HepG2 (cell line): ENCODE measurements at regions not wholly inside any gene's neighbourhood (a gene's known extent, or its start where the extent isn't known, plus 50 kb on each side); places are given as distances from the start of the nearest gene placed in this dataset.
A peak's percentile ranks its signal among the peaks of the same experiment; 100 is the strongest.
"Not testable (repeated sequence)": the region's sequence is repeated elsewhere in the genome, so short reads cannot be mapped to it uniquely, and the experiment has no call there.

Experiments used
- ATAC-seq: fragments of 200-7000 bp; cut with Tn5 transposase; 3 replicates; pipeline ENCODE4 v1.9.1; 2020; ENCODE audit warnings: mild to moderate bottlenecking, moderate library complexity
- BruUV-seq: library from RNA; stranded (reverse); fragments of 400-500 nt; replicated peaks from 2 replicates; lab custom pipeline; 2021; lab: Mats Ljungman, UMichigan
- CTCF ChIA-PET: fragments of 300-600 bp; formaldehyde crosslinking; extraction: SDS; loops from one replicate; lab custom pipeline; 2021; ENCODE audit warnings: low total read pairs, inconsistent platforms, low intra/inter-chr PET ratio; lab: Yijun Ruan, JAX
- POLR2A ChIA-PET: fragments of 350-600 bp; sonication (Branson Sonifier 250); formaldehyde crosslinking; loops from one replicate; lab custom pipeline; 2020; ENCODE audit warnings: antibody characterized with exemption, inconsistent platforms; lab: Yijun Ruan, JAX
- DNase-seq: peaks from one replicate; pipeline ENCODE4 v3.0.0-alpha.2; 2015; ENCODE audit warnings: low spot score
- FAIRE-seq: peaks from 3 replicates; lab custom pipeline; 2011; peaks lifted over from hg19 to GRCh38; lab: Jason Lieb, UNC
- H2AFZ ChIP-seq: one replicate; pipeline ENCODE4 v1.6.1; 2011; ENCODE audit warnings: low read length, inconsistent platforms
- H3K27ac ChIP-seq: fragments of 300-600 bp; 3 replicates; pipeline ENCODE4 v1.8.0; 2011; ENCODE audit warnings: mixed run types, mild to moderate bottlenecking, mixed read lengths, low read length, inconsistent platforms; ENCODE audit not compliant: insufficient read depth; ENCODE audit errors: extremely low read length
- H3K27me3 ChIP-seq, 2 experiments: fragments of 200-600 bp in 1 of 2; 2 replicates in 1 of 2; 3 replicates in 1 of 2; pipeline versions ENCODE4 v1.6.0 to v1.8.0; 2011; ENCODE audit warnings: low read length in 2 of 2, mild to moderate bottlenecking in 2 of 2, moderate library complexity in 2 of 2, inconsistent platforms in 1 of 2; ENCODE audit not compliant: insufficient read depth in 2 of 2, control insufficient read depth in 1 of 2
- H3K36me3 ChIP-seq, 2 experiments: fragments of 200-600 bp in 1 of 2; replicated peaks in 1 of 2; 2 replicates in 1 of 2; 3 replicates in 1 of 2; pipeline versions ENCODE4 v1.5.1 to v1.8.0; 2011; ENCODE audit warnings: low read length in 2 of 2, inconsistent platforms in 1 of 2; ENCODE audit not compliant: insufficient read depth in 2 of 2, control insufficient read depth in 1 of 2
- H3K4me1 ChIP-seq: 2 replicates; pipeline ENCODE4 v1.5.1; 2012; ENCODE audit warnings: low read length, inconsistent platforms; ENCODE audit not compliant: insufficient read depth
- H3K4me2 ChIP-seq: 2 replicates; pipeline ENCODE4 v1.6.0; 2011; ENCODE audit warnings: low read depth, low read length, inconsistent platforms
- H3K4me3 ChIP-seq, 3 experiments: fragments of 200-600 bp in 1 of 3; sonication (generic), shearing (Covaris generic) in 1 of 3; replicated peaks in 1 of 3; 2 replicates each; pipeline ENCODE4 v1.5.1; 2011 to 2016; ENCODE audit warnings: low read length in 3 of 3, inconsistent platforms in 2 of 3, low read depth in 2 of 3, mild to moderate bottlenecking in 2 of 3, control low read depth in 1 of 3, mixed read lengths in 1 of 3; ENCODE audit not compliant: insufficient read depth in 1 of 3
- H3K79me2 ChIP-seq: one replicate; pipeline ENCODE4 v1.6.1; 2011; ENCODE audit warnings: low read length, inconsistent platforms; ENCODE audit not compliant: insufficient read depth
- H3K9ac ChIP-seq: 2 replicates; pipeline ENCODE4 v1.6.0; 2011; ENCODE audit warnings: mild to moderate bottlenecking, low read depth, low read length, inconsistent platforms; ENCODE audit not compliant: insufficient read depth
- H3K9me3 ChIP-seq: 2 replicates; pipeline ENCODE4 v1.5.1; 2012; ENCODE audit warnings: mild to moderate bottlenecking, low read length
- H4K20me1 ChIP-seq: 2 replicates; pipeline ENCODE4 v1.6.0; 2011; ENCODE audit warnings: inconsistent platforms, mild to moderate bottlenecking, low read length, moderate library complexity; ENCODE audit not compliant: insufficient read depth
- CEBPB ChIP-seq: IDR thresholded peaks from 2 replicates; pipeline ENCODE4 v1.6.1; 2011; ENCODE audit warnings: low read depth, low read length, improper control_type of control experiment, borderline replicate concordance
- CEBPG ChIP-seq: IDR thresholded peaks from 2 replicates; pipeline ENCODE4 v1.6.1; 2016
- HNF4A ChIP-seq: sonication (generic); formaldehyde crosslinking; IDR thresholded peaks from 2 replicates; pipeline ENCODE4 v1.4.0; 2020; ENCODE audit warnings: missing genetic modification reagents
- HNF4G ChIP-seq, 2 experiments: sonication (generic) in 1 of 2; formaldehyde crosslinking in 1 of 2; IDR thresholded peaks; 2 replicates each; pipeline versions ENCODE4 v1.4.0 to v1.6.1; 2011 to 2020; ENCODE audit warnings: borderline replicate concordance in 2 of 2, low read depth in 2 of 2, mild to moderate bottlenecking in 2 of 2, low read length in 1 of 2, missing genetic modification reagents in 1 of 2, moderate library complexity in 1 of 2
- HOXA3 ChIP-seq: sonication (generic); formaldehyde crosslinking; IDR thresholded peaks from 2 replicates; pipeline ENCODE4 v1.5.0; 2020; ENCODE audit warnings: missing genetic modification reagents
- PAXIP1 ChIP-seq: sonication (generic); formaldehyde crosslinking; conservative IDR thresholded peaks from 2 replicates; pipeline ENCODE4 v1.4.0; 2020; ENCODE audit warnings: mild to moderate bottlenecking, missing genetic modification reagents, moderate library complexity
- YY1 ChIP-seq: IDR thresholded peaks from 2 replicates; pipeline ENCODE4 v1.6.1; 2011; ENCODE audit warnings: low read length, low read depth, moderate library complexity, mild to moderate bottlenecking; ENCODE audit not compliant: insufficient read depth, insufficient replicate concordance
- ZBTB14 ChIP-seq: sonication (generic); formaldehyde crosslinking; IDR thresholded peaks from 2 replicates; pipeline ENCODE4 v1.4.0; 2020; ENCODE audit warnings: missing genetic modification reagents
- ZBTB7B ChIP-seq: sonication (generic); formaldehyde crosslinking; IDR thresholded peaks from 2 replicates; pipeline ENCODE4 v1.4.0; 2020; ENCODE audit warnings: missing genetic modification reagents
- ZFX ChIP-seq: sonication (generic); formaldehyde crosslinking; IDR thresholded peaks from 2 replicates; pipeline ENCODE4 v1.4.0; 2020; ENCODE audit warnings: mild to moderate bottlenecking, low read depth, missing genetic modification reagents, moderate library complexity
- WGBS: methylation state at CpG from one replicate; pipeline ENCODE4 v1.1.6; 2017; ENCODE audit warnings: low lambda C conversion rate; 5-methylcytosine and 5-hydroxymethylcytosine counted together
- in situ Hi-C: cut with HindIII; loops from 2 replicates; pipeline ENCODE4 v1.10.0; 2017; ENCODE audit warnings: low pct_unique_long_range_greater_than_20kb; ENCODE audit not compliant: extremely low pct_ligation_motif_present
- intact Hi-C: fragments of 100-400 bp; cut with micrococcal nuclease; formaldehyde crosslinking; loops from one replicate; pipeline ENCODE4 v1.10.0; 2022; ENCODE audit not compliant: unreplicated experiment
- TF ChIP-seq, protein P1 (sequence below): sonication (generic); formaldehyde crosslinking; IDR thresholded peaks from 2 replicates; pipeline ENCODE4 v1.4.0; 2020; ENCODE audit warnings: mild to moderate bottlenecking, low read depth, missing genetic modification reagents

- BruUV-seq = no TSS peak
- FAIRE-seq (no peak), ATAC-seq (peak; percentile 15; the same call in 2 of the 3 replicates), DNase-seq (no peak)
- peaks cover 30% of the 10 kb centered on the region for H3K4me1 ChIP-seq
- no peak overlapping the region for H2AFZ ChIP-seq
- CTCF ChIA-PET = interaction anchor here (1.5 kb wide), 1 partner anchor 557 kb away, joined by 20 read pairs; no protein-coding TSS in a partner anchor
- H3K9ac ChIP-seq = no peak overlapping the region
- no peaks in the 10 kb centered on the region for H4K20me1 ChIP-seq
- peak overlapping the region; percentile 5; the same call in 1 of the 2 replicates for H3K4me2 ChIP-seq
- TF ChIP-seq CEBPB = peak; percentile 78
- peak; percentile 45 for TF ChIP-seq YY1
- 0 out of 2 replicates have a peak, but pooled peaks have one; percentile 24 for TF ChIP-seq ZFX
- peak; percentile 47; the same call in 1 of the 2 replicates for TF ChIP-seq HOXA3 (CRISPR knock-in tag)
- peak; percentile 70 for TF ChIP-seq HNF4G (IDR thresholded peaks at IDR 0.05; ENCODE audit: borderline replicate concordance, low read depth, low read length)
- TF ChIP-seq HNF4G (CRISPR knock-in tag; IDR thresholded peaks at IDR 0.05; ENCODE audit: borderline replicate concordance, low read depth) = no peak
- peak; percentile 50; the same call in 1 of the 2 replicates for TF ChIP-seq HNF4A (CRISPR knock-in tag)
- peak; percentile 82 for TF ChIP-seq CEBPG
- TF ChIP-seq, protein P1, sequence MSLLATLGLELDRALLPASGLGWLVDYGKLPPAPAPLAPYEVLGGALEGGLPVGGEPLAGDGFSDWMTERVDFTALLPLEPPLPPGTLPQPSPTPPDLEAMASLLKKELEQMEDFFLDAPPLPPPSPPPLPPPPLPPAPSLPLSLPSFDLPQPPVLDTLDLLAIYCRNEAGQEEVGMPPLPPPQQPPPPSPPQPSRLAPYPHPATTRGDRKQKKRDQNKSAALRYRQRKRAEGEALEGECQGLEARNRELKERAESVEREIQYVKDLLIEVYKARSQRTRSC = no peak
- no peak for TF ChIP-seq ZBTB14 (CRISPR knock-in tag)
- TF ChIP-seq PAXIP1 (CRISPR knock-in tag) = peak; percentile 19; the same call in 1 of the 2 replicates
- TF ChIP-seq ZBTB7B (CRISPR knock-in tag) = 0 out of 2 replicates have a peak, but pooled peaks have one; percentile 11
- H3K4me3 ChIP-seq = no peak overlapping the region
- 6% methylated on average over 3 of the region's 3 CpGs for WGBS
- in situ Hi-C loops = loop anchor here (5.0 to 25.0 kb wide), 2 partner anchors 560 to 1120 kb away; no protein-coding TSS in a partner anchor
- no peaks in the 10 kb centered on the region for H3K9me3 ChIP-seq
- H3K27ac ChIP-seq = no peak overlapping the region
- POLR2A ChIA-PET = interaction anchor here (1.0 kb wide), 2 partner anchors 227 to 418 kb away, joined by 4 to 6 read pairs; no protein-coding TSS in a partner anchor
- H3K79me2 ChIP-seq = no peaks in the 10 kb centered on the region
- H3K27me3 ChIP-seq = peaks cover 4 to 36% of the 10 kb centered on the region in 2 experiments; a peak in 4 of 5 replicates
- H3K36me3 ChIP-seq = no peaks in the 10 kb centered on the region
- intact Hi-C loops = loop anchor here (1.0 to 2.0 kb wide), 4 partner anchors 103 to 562 kb away; no protein-coding TSS in a partner anchor
Measured at GRCh38 chr2:235107640-235107951, 155.8 kb downstream of the SH3BP4 start.

DNA sequence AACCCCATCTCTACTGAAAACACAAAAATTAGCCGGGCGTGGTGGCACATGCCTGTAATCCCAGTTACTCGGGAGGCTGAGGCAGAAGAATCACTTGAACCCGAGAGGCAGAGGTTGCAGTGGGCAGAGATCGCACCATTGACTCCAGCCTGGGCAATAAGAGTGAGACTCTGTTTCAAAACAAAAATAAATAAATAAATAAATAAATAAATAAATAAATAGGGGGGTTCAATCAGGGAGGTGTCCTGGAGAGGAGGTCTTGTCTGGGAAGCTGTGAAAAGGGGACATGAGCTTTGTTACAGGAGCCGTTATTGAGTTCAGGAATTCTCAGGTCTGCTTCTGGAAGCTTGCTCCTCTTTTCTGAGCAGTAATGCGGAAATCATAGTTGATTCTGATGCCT, 157.7 kb downstream of the SH3BP4 start:
- H3K4me2 ChIP-seq, BruUV-seq, H3K9ac ChIP-seq, H3K27ac ChIP-seq, H4K20me1 ChIP-seq, DNase-seq, CTCF ChIA-PET, H2AFZ ChIP-seq, ATAC-seq, H3K36me3 ChIP-seq, H3K4me3 ChIP-seq, H3K9me3 ChIP-seq, POLR2A ChIA-PET, intact Hi-C loops, H3K79me2 ChIP-seq, FAIRE-seq: not testable (repeated sequence)
- Histone ChIP-seq H3K4me1 (peaks cover 30% of the 10 kb centered on the region), H3K27me3 (peaks cover 0 to 23% of the 10 kb centered on the region in 2 experiments; a peak in 2 of 5 replicates)
- 47% methylated on average over 7 of the region's 7 CpGs for WGBS
- in situ Hi-C loops = loop anchor here (5.0 to 25.0 kb wide), 2 partner anchors 562 to 1122 kb away; no protein-coding TSS in a partner anchor
